GM18511 (cell line): ENCODE measurements at regions not wholly inside any gene's neighbourhood (a gene's known extent, or its start where the extent isn't known, plus 50 kb on each side); places are given as distances from the start of the nearest gene placed in this dataset.

ENCODE experiments used
- ATAC-seq: cut with Tn5 transposase; IDR thresholded peaks from one replicate; pipeline ENCODE4 v1.9.1; 2021; ENCODE audit warnings: mild to moderate bottlenecking, moderate library complexity; ENCODE audit not compliant: unreplicated experiment

- no peak for ATAC-seq
Observed at GRCh38 chr16:59773330-59773729, 1039.2 kb upstream of the GOT2 start.

GRCh38 chr16:59759296-59759695 is 1025.2 kb upstream of the GOT2 start:
- no peak for ATAC-seq

DNA sequence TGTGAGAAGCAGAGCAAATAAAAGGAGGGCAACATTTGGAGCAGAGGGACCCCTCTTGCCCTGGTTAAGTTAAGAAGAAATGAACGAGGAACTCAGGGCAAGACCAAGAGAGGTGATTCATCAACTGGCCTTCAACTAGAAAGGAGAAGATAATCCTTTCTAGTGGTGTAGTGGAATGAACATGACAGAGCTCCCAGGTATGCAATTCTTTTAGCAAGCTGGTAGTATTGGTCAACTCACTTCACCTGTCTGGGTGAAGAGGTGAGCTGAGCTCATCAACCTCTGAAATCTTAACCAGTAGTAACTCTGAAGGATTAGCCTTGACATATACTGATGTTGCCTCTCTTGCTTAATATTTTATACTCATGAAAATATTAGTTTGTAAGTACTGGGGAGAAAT is 1024.7 kb upstream of the GOT2 start:
- no peak for ATAC-seq

DNA sequence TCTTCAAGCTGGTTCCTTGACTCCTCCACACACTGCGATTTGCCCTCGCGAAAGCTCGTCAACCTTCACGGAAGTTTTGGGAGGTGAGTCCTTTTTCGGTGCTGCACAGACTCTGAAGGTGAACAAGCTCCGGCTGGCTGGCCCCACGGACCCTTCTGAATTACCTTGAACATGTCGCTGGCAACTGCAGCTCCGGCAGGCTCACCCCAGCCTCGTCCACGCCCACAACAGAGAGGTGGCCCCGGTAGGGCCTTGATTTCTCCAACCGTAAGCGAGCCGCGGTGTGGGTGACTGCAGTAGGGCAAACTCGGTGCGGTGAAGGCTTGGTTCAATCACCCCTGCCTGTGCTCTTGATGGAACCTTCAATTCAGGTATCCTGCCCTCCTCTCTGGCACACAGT is 1020.7 kb upstream of the GOT2 start:
- ATAC-seq = no peak

- ATAC-seq = no peak
Observed at GRCh38 chr16:59749662-59750336, 1015.7 kb upstream of the GOT2 start.

- ATAC-seq = no peak
Observed at GRCh38 chr16:59748531-59748930, 1014.4 kb upstream of the GOT2 start.

- ATAC-seq = no peak
Observed at GRCh38 chr16:59743504-59743903, 1009.4 kb upstream of the GOT2 start.

GRCh38 chr16:59740858-59741257 is 1006.7 kb upstream of the GOT2 start:
- no peak for ATAC-seq

- ATAC-seq = no peak
Observed at GRCh38 chr16:59737274-59737673, 1003.2 kb upstream of the GOT2 start.

- no peak for ATAC-seq
Observed at GRCh38 chr16:59733321-59733720, 999.2 kb upstream of the GOT2 start.

DNA sequence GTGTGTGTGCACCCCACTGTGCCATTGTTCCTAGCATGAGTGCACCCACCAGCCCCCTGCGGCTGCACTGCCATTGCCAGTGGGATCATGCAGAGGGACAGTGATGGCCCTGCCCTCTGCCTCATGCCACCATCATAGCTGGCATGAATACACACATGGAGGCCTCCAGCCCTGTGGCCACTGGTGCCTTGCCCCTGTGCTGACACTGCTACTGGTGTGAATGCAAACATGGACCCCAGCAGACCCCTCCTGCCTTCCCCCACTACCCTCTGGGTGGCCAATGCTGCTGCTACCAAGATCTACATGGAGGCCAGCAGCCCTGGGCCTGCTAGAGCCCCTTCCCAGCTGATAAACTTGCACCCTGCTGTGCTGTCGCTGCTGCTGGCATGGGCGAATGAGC is 995.5 kb upstream of the GOT2 start:
- ATAC-seq = no peak

DNA sequence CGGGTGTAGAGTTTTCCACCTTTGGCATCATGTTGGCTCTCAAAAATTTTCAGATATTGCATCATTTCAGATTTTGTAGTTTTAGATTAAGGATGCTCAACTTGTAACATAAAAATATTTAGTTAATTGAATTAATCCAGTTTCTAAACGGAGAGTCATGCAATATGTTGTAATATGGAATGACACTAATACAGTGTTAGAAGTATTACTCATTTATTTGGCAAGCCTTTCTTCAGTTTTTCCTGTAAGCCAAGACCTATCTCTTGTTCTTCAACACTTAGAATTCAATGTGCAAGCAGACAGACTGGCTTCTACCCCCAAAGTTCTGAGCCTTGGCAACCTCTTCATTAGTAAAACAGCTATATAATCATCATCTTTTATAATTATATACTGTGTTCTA is 985.0 kb upstream of the GOT2 start:
- ATAC-seq = no peak

DNA sequence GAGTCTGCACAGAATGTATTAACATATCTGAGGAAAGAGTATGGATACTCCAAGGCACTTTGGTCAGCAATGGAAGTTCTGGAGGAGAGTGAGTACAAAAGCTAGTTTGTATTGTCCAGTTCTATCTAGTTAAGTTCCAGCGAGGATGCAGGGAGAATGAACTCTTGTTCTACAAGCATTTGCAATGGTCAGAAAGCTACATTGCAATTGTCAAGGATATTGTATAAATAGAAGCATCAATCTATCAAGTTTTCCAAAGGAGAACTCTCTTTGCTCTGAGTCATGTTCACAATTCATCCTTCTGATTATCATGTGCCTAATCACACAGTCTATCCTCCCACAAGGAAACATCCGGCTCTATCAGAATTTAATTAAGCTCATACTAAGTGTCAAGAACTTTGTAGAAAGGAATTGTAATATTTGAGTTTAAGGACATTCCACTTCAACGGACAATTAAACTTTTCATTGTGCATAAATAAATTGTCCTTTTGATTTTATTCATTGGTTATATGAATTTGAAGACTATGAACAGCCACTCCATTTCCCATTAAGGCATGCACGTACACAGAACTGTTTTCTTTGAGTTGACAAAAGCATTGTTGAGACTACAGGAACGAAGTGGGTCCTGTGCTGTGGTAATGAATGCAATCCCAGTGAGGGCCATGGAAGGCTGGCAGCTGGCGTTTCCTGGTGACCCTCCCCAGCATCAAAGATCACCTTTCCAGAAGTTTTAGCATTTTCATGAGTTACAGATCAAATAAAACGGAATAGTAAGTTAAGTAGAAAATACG is 973.5 kb upstream of the GOT2 start:
- ATAC-seq = no peak

- no peak for ATAC-seq
Observed at GRCh38 chr16:59701963-59702930, 968.1 kb upstream of the GOT2 start.

- ATAC-seq = no peak
Observed at GRCh38 chr16:59699786-59700185, 965.7 kb upstream of the GOT2 start.

GRCh38 chr16:59698346-59699020 is 964.4 kb upstream of the GOT2 start:
- ATAC-seq = no peak

GRCh38 chr16:59697761-59698160 is 963.6 kb upstream of the GOT2 start:
- no peak for ATAC-seq

- no peak for ATAC-seq
Observed at GRCh38 chr16:59697236-59697635, 963.1 kb upstream of the GOT2 start.

DNA sequence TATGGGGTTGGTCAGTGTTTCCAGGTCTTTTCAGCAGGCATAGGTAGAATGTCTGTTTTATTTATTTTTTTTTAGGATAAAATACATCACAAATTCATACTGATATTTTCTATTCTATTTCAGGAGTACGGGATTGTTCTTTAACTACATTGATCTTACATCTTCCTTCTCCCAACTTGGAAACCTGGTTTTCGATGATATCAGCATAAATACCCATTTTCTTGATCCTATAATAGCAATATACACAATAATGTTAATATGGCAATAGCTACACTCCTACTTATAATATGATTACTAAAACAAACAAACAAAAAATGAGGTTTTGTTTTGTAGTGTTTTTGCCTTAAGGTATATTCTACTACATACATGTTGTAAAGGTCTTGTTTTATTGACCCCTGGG is 962.4 kb upstream of the GOT2 start:
- no peak for ATAC-seq

GRCh38 chr16:59690216-59690615 is 956.1 kb upstream of the GOT2 start:
- ATAC-seq = no peak

DNA sequence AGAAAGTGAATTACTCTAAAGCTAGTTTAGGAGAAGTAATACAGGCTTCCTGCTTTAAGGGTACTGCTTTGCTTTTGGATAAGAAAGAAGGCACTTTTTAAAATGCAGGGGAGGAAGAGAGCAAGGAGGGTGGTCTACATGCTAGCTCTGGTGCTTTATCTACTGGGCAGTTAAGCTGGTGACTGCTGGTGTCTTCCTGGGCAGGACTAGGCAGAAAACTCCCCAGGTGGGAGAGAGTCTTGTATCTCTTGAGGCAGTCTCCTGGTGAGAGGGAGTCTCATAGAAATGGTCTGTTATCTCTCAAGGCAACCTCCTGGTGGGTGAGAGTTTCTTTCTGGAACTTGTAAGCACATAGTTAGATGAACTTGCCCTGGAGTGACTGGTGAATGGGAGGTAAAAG is 953.9 kb upstream of the GOT2 start:
- no peak for ATAC-seq
